ENCODE measurements at regions not wholly inside any gene's neighbourhood (a gene's known extent, or its start where the extent isn't known, plus 50 kb on each side); places are given as distances from the start of the nearest gene placed in this dataset.

GRCh38 chr10:14396411-14397048, 65.8 kb upstream of the FRMD4A start:
- peak in 1 of 2 donors; percentile 95 for DNase-seq (ENCODE audit: low read depth in 2 of 2)

GRCh38 chr10:14394179-14394578, 63.5 kb upstream of the FRMD4A start:
- DNase-seq (ENCODE audit: low read depth in 2 of 2), result no peak

- no peak for DNase-seq (ENCODE audit: low read depth in 2 of 2)
Observed at GRCh38 chr10:14391342-14391741, 60.6 kb upstream of the FRMD4A start.

DNA sequence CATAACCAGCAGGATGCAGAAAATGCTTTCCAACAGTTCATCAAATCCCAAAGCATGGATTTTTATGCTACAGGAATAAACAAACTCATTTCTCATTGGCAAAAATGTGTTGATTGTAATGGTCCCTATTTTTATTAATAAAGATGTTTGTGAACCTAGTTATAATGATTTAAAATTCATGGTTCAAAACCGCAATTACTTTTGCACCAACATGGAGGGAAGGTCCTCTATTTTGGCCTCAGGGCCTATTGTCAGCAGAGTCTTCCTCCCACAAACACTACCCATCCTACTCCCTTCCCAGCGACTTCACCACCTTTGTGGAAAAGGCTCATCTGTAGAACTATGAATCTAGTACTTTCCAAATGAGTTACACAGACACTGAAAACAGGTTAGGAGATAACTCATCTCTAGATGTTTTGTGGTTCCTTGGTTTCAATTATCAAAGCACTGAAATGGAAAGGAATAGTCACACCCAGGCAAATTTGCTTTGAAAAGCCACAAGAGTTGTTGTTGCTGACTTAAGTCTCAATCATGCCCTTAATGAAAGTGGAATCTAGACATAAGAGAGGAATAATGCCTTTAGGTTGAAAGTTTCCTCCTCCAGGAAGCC, 59.4 kb upstream of the FRMD4A start:
- DNase-seq (ENCODE audit: low read depth in 2 of 2), result no peak

GRCh38 chr10:14385596-14386593, 55.2 kb upstream of the FRMD4A start:
- peak; percentile 26 for DNase-seq (ENCODE audit: low read depth in 2 of 2)

- DNase-seq (ENCODE audit: low read depth in 2 of 2), result no peak
Observed at GRCh38 chr10:14384915-14385314, 54.2 kb upstream of the FRMD4A start.

DNA sequence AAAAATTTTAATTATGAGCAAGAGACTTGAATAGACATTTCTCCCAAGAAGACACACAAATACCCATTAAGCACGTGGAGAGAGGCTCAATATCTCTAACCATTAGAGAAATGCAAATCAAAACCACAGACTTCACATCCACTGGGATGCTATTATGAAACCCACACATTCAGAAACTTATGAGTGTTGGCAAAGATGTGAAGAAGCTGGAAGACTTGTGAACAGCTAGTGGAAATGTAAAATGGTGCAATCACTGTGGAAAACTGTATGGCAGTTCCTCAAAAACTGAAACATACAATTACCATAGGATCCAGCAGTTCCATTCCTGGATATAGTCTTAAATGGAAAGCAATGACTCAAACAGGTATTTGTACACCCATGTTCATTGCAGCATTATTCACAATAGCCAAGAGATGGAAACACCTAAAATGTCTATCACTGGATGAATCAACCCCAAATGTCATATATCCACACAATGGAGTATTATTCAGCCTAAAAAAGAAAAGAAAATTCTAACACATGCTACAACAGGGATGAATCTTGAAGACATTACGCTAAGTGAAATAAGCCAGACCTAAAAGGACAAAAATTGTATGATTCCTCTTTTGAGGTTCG, 53.5 kb upstream of the FRMD4A start:
- DNase-seq (ENCODE audit: low read depth in 2 of 2), result no peak

DNA sequence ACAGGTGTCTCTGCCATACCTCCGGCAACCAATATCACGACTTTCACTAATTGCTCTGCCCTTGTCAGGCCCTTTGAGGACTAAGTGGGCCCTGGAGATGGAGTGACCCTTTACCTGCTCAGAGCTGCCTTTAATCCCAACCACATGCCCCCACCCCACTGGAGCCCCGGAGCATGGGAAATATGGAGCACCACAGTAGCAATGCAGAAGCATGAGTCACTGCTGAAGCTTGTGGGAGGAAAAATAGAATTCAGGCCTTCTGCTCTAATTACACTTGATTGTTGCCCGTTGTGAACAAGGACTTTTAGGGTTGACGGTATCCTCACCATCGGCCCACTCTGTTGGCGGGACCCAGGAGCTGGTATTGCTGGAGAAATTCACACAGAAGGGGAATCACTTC, 52.5 kb upstream of the FRMD4A start:
- no peak for DNase-seq (ENCODE audit: low read depth in 2 of 2)

GRCh38 chr10:14382531-14382930, 51.8 kb upstream of the FRMD4A start:
- no peak for DNase-seq (ENCODE audit: low read depth in 2 of 2)

GRCh38 chr10:14382022-14382421, 51.3 kb upstream of the FRMD4A start:
- peak; percentile 20 to 46 for DNase-seq (ENCODE audit: low read depth in 2 of 2)

GRCh38 chr10:14381475-14381874, 50.8 kb upstream of the FRMD4A start:
- no peak for DNase-seq (ENCODE audit: low read depth in 2 of 2)

GRCh38 chr10:14380746-14381145, 50.0 kb upstream of the FRMD4A start:
- DNase-seq (ENCODE audit: low read depth in 2 of 2), result no peak

All from lung microvascular endothelial cell (primary cell).